ENCODE measurements at regions not wholly inside any gene's neighbourhood (a gene's known extent, or its start where the extent isn't known, plus 50 kb on each side); places are given as distances from the start of the nearest gene placed in this dataset.
"Not testable (repeated sequence)": the region's sequence is repeated elsewhere in the genome, so short reads cannot be mapped to it uniquely, and the experiment has no call there.

GRCh38 chr22:22811016-22812009, 76.3 kb upstream of the IGLL5 start:
- no peak for DNase-seq

- DNase-seq, result no peak
Observed at GRCh38 chr22:22812031-22812905, 75.3 kb upstream of the IGLL5 start.

- DNase-seq, result no peak
Observed at GRCh38 chr22:22813126-22814075, 74.2 kb upstream of the IGLL5 start.

GRCh38 chr22:22814666-22815396, 72.8 kb upstream of the IGLL5 start:
- no peak for DNase-seq

GRCh38 chr22:22815397-22816170, 72.0 kb upstream of the IGLL5 start:
- DNase-seq, result no peak

- no peak for DNase-seq
Observed at GRCh38 chr22:22816171-22816514, 71.5 kb upstream of the IGLL5 start.

- no peak for DNase-seq
Observed at GRCh38 chr22:22816766-22817410, 70.7 kb upstream of the IGLL5 start.

GRCh38 chr22:22817468-22818201, 70.0 kb upstream of the IGLL5 start:
- DNase-seq, result no peak

- no peak for DNase-seq
Observed at GRCh38 chr22:22818202-22818538, 69.4 kb upstream of the IGLL5 start.

- peak; percentile 52 for DNase-seq
Observed at GRCh38 chr22:22818861-22819855, 68.5 kb upstream of the IGLL5 start.

- no peak for DNase-seq
Observed at GRCh38 chr22:22820076-22820475, 67.5 kb upstream of the IGLL5 start.

GRCh38 chr22:22820626-22821025, 67.0 kb upstream of the IGLL5 start:
- no peak for DNase-seq

- no peak for DNase-seq
Observed at GRCh38 chr22:22821340-22821739, 66.3 kb upstream of the IGLL5 start.

GRCh38 chr22:22822106-22822505, 65.5 kb upstream of the IGLL5 start:
- no peak for DNase-seq

GRCh38 chr22:22822553-22822952, 65.1 kb upstream of the IGLL5 start:
- not testable (repeated sequence) for DNase-seq

- DNase-seq, result no peak
Observed at GRCh38 chr22:22823131-22823810, 64.3 kb upstream of the IGLL5 start.

- no peak for DNase-seq
Observed at GRCh38 chr22:22824340-22825212, 63.0 kb upstream of the IGLL5 start.

Measured in NCI-H2107 (cell line).